Glomerular visceral epithelial cell (primary cell): ENCODE measurements at regions not wholly inside any gene's neighbourhood (a gene's known extent, or its start where the extent isn't known, plus 50 kb on each side); places are given as distances from the start of the nearest gene placed in this dataset.
"Not testable (repeated sequence)": the region's sequence is repeated elsewhere in the genome, so short reads cannot be mapped to it uniquely, and the experiment has no call there.

Experiments
- DNase-seq: peaks from one replicate; pipeline ENCODE4 v3.0.0-alpha.2; 2016; ENCODE audit errors: extremely low spot score

DNA sequence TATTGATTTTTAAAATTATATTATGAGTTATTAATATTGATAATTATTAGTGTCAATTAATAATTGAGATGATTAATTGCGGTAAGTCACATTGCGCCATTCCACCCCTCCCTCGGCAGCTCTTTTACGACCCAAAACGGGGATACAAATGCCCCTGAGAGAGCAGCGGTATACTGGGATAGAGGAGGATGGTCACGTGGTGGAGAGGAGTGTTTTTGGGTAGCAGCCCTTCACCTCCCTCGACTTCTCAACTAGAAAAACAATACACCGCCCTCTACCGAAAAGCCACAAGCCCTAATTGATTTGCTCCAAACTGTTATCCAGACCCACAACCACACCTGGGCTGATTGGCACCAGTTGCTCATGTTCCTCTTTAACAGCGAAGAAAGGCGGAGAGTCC is 71.0 kb downstream of the DAPL1 start:
- not testable (repeated sequence) for DNase-seq

GRCh38 chr2:158867531-158868191 is 72.5 kb downstream of the DAPL1 start:
- DNase-seq, result not testable (repeated sequence)

DNA sequence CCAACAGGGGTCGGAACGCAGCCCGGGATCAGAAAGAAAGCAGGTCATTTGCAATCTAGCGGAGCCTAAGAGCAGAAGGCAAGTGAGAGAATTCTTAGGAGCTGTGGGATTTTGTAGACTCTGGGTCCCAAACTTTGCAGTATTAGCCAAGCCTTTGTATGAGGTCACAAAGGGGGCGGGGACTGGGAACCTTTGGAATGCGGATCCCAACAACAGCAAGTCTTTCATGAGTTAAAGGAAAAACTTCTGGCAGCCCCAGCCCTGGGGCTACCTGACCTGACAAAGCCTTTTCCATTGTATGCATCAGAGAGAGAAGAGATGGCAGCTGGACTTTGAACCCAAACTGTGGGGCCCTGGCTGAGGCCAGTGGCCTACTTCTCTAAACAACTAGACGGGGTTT is 73.3 kb downstream of the DAPL1 start:
- not testable (repeated sequence) for DNase-seq

GRCh38 chr2:158869122-158869521 is 74.0 kb downstream of the DAPL1 start:
- not testable (repeated sequence) for DNase-seq

DNA sequence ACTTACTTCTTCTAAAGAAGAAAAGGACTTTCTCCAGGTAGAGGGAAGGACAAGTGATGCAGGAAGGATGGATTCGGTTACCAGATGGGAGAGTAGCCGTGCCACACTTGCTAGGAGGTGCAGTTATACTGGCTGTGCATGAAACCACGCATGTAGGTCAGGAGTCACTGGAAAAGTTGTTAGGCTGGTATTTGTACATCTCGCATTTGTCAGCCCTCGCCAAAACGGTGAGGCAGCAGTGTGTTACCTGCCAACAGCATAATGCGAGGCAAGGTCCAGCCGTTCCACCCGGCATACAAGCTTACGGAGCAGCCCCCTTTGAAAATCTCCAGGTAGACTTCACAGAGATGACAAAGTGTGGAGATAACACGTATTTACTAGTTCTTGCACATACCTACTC is 74.5 kb downstream of the DAPL1 start:
- not testable (repeated sequence) for DNase-seq

- no peak for DNase-seq
Measured at GRCh38 chr2:158878003-158878402, 82.9 kb downstream of the DAPL1 start.

GRCh38 chr2:158879229-158879903 is 84.2 kb downstream of the DAPL1 start:
- no peak for DNase-seq

- DNase-seq, result no peak
Measured at GRCh38 chr2:158882297-158882696, 86.1 kb upstream of the TANC1 start.

- not testable (repeated sequence) for DNase-seq
Measured at GRCh38 chr2:158884552-158884951, 83.9 kb upstream of the TANC1 start.

- peak; percentile 46 for DNase-seq
Measured at GRCh38 chr2:158885018-158885678, 83.3 kb upstream of the TANC1 start.

DNA sequence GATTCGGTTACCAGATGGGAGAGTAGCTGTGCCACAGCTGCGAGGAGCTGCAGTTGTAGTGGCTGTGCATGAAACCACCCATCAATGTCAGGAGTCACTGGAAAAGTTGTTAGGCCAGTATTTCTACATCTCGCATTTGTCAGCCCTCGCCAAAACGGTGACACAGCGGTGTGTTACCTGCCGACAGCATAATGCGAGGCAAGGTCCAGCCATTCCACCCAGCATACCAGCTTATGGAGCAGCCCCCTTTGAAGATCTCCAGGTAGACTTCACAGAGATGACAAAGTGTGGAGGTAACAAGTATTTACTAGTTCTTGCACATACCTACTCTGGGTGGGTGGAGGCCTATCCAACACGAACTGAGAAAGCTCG is 82.8 kb upstream of the TANC1 start:
- DNase-seq, result not testable (repeated sequence)

DNA sequence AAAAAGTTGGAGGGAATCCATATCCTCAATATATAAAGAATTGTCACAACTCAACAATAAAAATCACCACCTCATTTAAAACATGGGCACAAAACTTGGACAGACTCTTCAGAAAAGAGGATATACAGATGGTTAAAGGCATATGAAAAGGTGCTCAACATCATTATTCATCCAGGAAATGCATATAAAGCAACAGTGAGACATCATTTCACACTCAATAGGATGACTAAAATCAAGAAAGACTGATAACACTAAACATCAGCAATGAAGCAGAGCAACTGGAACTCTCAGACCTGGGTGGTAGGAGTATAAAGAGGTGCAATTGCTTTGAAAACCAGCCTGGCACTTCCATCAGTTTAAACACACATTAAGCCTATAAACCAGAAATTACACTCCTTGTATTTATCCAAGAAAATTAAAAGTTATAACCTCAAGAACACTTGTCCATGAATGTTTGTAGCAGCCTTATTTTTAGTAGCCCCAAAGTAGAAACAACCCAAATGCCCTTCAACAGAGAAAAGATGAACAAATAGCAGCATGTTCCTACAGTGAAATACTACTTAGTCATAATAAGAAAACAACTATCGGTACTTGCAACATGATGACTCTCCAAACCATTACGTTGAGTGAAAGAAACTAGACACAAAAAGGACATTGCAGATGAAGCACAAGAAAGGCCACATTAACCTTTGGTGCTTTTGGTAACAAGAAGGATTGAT is 79.1 kb upstream of the TANC1 start:
- DNase-seq, result no peak

- no peak for DNase-seq
Measured at GRCh38 chr2:158890296-158890905, 78.0 kb upstream of the TANC1 start.

GRCh38 chr2:158893026-158893425 is 75.4 kb upstream of the TANC1 start:
- DNase-seq, result no peak

- no peak for DNase-seq
Measured at GRCh38 chr2:158893474-158893873, 75.0 kb upstream of the TANC1 start.

- DNase-seq, result peak; percentile 10
Measured at GRCh38 chr2:158894078-158894477, 74.4 kb upstream of the TANC1 start.

- DNase-seq, result no peak
Measured at GRCh38 chr2:158894572-158894971, 73.9 kb upstream of the TANC1 start.

GRCh38 chr2:158900345-158900744 is 68.1 kb upstream of the TANC1 start:
- no peak for DNase-seq

DNA sequence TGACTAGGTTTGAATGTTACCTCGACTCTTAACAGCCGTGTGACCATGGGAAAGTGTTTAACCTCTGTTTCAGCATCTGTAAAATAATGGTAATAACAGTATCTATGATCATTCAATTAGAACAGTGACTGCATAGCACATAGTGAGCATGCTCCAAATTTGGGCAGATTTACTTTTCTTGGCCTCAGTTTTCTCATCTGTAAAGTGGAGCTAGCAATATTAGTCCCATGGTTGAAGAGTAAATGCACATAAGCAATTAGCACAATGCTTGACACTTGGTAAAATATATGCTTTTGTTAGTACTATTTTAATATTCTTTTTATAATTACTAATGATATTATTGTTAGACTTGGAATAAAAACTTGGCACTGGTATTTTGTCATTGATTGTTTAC is 66.4 kb upstream of the TANC1 start:
- no peak for DNase-seq

DNA sequence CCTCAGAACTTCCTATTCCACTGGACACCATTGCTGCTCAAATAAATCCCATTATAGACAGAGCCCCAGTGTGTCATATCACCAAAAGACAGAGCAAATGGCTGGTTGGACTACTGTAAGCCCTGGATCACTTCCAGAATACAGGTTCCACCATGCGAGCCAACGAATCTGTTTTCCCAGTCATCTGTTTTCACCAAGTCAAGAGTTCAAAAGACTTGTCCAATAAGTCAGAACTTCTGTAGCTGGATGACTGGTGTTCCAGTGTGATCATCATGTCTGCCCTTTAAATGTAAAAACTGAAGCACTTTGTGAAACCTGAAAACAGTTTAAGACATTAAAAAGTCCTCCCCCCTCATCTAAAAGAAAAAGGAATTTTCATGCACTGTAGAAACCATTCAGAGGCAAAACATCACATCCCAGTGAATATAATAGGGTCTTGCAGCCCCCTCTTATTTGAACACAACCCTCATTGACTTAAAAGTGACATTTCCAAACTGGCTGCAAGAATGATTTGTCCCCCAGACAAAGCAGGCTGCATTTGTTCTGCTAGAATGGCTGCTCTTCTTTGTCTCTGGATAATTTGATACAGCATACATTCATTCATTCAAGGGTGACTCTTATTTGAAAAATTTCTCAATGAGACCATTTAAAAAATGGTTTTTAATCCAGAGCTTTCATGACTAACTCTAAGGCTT is 64.6 kb upstream of the TANC1 start:
- DNase-seq, result no peak

DNA sequence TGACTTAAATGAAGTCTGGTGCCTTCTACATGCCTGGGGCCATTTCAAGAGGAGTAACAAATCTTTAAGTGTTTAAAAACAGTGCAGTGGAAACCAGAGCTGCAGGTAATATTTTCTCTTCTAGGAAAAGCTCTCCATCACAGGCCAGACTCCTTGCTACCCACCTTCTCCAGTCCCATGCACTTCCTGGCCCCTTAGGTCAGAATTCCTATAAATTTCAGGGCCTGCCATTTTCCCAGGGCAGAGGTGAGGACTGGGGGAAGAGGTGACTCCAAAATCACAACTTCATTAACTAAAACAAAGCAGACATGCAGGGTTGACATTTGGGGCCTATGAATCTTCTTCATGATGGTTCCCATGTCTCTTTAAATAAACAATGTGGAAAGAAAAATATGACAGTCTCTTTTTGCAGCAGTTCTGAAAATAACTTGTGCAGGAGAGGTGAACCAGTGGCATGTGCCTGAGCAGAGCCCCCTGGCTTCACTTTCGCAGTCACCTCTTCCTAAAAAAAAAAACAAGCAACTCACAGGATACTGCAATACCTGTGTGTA is 63.7 kb upstream of the TANC1 start:
- no peak for DNase-seq
